Lung microvascular endothelial cell (primary cell): ENCODE measurements at regions not wholly inside any gene's neighbourhood (a gene's known extent, or its start where the extent isn't known, plus 50 kb on each side); places are given as distances from the start of the nearest gene placed in this dataset.
"Not testable (repeated sequence)": the region's sequence is repeated elsewhere in the genome, so short reads cannot be mapped to it uniquely, and the experiment has no call there.

Source experiments
- DNase-seq, 2 donors: peaks; one replicate each; pipeline versions ENCODE4 v3.0.0 to v3.0.0-alpha.2; 2010; ENCODE audit warnings: low read depth in 2 of 2

DNA sequence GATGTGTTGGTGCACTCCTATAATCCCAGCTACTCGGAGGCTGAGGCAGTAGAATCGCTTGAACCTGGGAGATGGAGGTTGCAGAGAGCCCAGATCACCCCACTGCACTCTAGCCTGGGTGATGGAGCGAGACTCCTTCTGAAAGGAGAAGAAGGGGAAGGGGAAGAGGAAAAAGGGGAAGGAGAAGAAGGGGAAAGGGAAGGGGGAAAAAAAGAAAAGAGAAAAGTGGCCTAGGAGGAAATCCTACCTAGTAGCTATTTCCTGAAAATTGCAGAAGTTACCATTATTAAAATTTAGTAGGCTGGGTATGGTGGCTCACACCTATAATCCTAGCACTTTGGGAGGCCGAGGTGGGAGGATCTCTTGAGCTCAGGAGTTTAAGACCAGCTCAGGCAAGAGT, 67.4 kb downstream of the ARRDC3 start:
- DNase-seq, result no peak

DNA sequence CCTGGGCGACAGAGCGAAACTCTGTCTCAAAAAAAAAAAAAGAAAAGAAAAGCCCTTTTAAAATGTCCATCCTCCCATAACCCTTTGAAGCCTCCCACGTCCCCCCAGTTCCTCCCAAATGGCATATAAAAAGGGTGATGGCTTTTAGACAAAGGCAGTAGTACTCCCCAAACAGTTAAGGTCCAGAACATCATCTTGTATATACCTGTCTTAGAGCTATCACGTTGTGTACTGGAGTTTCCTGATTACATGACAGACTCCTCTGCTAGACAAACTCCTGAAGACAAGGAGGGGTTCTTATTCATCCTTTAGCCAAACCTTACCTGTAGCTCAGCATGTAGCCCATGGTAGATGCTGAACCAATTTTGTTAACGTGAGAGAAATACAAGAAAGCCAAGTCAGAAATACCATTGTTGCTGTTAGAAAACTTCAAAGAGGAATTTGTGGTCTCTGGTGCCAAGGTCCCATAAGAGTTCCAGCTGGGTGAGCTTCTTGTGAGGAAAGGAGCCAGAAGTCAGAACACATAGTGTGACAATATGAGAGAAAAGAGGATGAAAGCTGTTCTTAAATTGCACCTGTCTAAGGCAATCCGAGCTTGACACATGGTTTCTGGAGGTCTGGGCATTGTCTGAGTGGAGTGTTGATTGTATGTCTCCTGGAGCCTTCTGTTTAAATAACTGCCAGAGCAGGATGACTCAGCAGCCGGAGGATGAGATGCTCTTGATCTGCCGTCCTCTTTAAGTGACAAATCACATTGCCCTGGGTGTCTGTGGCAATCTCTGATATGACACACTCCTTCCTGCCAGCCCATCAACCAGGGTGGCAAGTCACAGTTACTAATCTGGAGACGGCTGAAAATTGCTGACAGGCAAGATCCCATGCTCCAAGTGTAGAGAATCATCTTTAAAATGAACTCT, 69.1 kb downstream of the ARRDC3 start:
- DNase-seq, result peak; percentile 75 to 98

DNA sequence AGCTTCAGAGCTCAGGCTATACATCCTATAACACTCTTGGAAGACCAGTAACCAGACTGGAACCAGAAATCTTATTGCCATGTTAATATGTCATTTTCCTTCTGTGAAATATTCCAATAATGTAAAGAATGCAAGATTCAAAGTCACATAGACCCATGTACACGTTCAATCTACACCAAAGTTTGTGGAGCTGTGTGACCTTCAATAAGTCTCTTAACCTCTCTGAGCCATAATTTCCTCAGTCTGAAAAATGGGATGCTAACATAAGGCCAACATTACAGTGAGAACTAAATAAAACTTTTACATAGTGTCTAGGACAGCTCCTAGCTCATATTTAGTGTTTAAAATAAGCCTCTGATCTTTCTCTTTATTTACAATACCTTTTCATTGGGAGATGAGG, 70.4 kb downstream of the ARRDC3 start:
- peak in 1 of 2 donors; percentile 3 for DNase-seq

DNA sequence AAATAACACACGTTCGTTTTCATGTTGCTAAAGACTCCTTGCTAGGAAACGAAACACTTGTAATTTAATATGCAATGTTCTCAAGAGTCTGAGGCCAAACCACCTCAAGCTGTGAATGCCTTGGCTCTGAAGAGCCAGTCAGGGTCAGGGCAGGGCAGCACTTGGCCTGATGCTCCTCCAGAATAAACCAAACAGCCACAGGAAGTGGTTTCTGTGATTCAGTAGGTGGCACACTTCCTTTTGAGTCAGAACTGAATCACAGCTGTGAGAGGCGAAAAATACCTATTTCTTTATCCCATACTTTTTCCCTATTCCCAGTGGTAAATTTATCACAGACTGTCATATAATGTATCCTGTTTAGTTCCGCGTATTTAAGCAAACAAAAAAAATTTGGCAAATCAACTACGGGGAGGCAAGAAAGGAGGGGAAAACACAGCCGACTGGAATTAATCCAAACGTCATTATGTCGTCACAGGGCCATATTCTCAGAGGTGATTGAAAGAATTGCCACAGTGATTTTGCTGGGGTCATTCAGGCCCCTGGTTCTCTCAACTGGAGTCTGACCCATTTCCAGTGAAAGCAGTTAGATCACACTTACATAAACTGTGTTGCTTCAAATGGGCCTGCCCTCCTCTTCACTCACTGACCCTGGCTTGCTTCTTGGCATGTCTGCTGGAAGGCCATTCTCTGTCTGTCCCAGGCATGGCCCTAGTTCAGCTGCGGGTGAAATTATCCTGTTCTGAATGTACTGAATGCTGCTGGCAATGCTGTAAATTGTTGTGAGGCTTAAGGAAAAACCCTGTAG, 71.2 kb downstream of the ARRDC3 start:
- DNase-seq, result peak; percentile 86 to 99

DNA sequence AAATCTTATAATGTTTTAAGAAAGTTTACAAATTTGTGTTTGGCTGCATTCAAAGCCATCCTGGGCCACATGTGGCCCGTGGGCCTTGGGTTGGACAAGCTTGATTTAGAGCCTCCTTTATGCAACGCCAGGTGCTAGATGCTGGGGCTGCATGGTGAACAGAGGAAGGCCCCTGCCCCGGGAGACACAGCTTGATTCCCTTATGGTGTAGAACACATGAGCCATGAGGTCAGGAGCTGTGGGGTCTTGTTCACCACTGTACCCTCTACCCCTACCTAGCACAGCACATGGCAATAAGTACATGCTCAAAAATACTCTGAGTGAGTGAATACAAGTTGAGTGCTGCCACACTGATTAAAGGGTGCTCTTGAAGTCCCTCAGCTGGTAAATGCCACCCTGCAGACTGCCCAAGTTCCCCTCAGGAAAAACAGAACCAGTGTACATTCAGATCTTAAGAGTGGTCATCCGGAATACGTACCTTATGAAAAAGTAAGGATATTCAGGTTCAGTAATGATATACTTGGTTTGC, 71.9 kb downstream of the ARRDC3 start:
- DNase-seq, result no peak

DNA sequence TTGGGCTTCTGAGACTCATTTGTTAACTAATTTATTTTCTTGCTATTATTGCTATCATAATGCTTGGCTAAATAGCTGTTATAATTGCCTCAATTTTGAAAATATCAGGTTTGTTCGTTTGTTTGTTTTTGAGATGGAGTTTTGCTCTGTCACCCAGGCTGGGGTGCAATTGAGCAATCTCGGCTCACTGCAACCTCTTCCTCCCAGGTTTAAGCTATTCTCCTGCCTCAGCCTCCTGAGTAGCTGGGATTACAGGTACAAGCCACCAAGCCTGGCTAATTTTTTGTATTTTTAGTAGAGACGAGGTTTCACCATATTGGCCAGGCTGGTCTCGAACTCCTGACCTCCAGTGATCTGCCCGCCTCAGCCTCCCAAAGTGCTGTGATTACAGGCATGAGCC, 75.0 kb downstream of the ARRDC3 start:
- DNase-seq, result not testable (repeated sequence)

DNA sequence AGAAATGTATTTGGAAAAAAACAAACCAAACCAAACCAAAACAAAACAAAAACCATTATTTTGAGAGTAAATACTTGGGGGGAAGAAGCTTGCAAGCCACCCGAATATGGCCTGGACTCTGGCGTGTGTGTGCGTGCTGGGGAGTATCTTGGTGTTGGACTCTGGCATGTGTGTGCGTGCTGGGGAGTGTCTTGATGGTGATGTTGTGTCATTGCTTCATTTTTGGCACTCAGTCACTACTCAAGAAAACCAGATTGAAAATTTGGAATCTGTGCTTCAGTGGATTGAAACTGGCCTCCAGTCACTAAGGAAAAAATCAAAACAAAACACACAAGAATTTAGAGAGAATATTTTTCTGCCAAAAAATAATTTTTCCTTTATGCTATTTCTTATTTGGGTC, 76.1 kb downstream of the ARRDC3 start:
- DNase-seq, result no peak

DNA sequence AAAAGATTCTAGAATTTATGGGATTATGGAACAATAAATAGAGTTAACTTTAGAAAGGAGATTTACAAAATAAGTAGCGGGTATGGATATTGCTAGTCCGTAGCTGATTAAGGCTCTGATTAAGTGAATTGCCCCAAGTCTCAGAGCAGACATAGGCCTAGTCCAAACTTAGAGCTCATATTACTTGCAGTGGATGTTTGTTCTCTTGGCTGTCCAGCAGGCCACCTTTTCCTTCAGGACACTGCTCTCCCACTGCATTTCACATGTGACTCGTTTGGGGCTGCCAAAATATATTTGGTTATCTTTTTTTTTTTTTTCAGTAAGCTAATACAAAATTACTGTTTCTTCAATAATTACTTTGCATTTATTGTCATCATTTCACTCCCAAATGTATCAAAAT, 76.6 kb downstream of the ARRDC3 start:
- no peak for DNase-seq

DNA sequence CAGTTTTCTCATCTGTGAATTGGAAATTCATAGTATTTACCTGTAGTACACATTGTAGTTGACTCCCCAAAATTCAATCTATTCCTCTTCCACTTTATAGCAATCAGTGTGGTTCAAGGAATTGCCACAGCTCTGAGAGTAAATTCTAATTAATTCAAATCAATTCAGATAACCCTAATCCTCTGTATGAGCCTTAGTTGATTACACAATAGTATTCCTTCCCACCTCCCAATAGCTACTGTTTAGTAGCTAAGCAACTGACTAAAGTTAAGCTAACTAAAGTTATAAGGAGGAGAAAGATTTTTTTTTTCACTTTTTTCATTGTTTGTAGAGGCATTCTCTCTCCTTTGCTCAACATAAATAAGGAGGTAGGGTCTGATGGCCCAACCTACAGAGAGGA, 77.5 kb downstream of the ARRDC3 start:
- no peak for DNase-seq

DNA sequence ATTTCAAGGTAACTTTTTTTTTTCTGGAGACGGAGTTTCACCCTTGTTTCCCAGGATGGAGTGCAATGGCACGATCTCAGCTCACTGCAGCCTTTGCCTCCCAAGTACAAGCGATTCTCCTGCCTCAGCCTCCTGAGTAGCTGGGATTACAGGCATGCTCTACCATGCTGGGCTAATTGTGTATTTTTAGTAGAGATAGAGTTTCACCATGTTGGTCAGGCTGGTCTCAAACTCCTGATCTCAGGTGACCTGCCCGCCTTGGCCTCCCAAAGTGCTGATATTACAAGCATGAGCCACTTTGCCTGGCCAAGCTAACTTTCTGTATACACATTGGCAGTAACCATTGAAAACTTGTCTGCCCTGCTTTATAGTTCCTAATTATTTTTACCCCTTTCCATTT, 79.1 kb downstream of the ARRDC3 start:
- not testable (repeated sequence) for DNase-seq

DNA sequence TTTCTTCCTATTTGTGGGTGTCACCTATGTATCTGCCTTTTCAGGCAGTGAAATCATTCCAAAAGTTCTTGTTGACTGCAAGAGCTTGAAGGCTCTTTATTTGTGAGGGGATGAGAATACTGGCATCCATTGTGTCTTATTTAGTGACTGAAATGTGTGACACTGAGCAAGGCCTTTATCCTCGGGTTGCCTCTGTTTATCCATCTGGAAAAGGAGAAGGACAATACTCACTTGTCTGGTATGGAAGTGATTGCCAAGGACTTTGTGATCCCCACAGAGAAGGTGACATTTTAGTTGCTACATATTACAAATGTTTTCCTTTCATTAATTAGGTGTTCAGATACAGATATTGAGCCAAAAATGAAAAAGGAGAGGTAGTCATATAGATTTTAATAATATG, 80.2 kb downstream of the ARRDC3 start:
- no peak for DNase-seq

DNA sequence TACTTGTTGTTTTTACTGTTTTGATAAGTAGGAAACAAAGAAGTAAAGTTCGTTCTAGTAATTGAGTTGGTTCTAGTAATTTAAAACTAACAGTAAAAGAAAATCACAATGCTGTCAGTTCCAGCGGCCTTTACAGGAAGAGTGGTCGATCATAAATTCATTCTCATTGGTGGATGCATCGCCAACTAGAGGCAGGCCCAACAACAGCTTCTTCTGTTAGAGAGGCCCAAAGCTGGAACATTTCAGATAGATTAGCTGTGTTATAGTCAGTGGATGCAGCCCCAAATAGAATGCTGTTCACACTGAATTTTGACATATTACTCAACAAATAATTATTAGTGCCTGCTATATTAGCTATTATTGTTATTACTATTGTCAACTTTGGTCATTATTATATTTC, 80.8 kb downstream of the ARRDC3 start:
- DNase-seq, result no peak

DNA sequence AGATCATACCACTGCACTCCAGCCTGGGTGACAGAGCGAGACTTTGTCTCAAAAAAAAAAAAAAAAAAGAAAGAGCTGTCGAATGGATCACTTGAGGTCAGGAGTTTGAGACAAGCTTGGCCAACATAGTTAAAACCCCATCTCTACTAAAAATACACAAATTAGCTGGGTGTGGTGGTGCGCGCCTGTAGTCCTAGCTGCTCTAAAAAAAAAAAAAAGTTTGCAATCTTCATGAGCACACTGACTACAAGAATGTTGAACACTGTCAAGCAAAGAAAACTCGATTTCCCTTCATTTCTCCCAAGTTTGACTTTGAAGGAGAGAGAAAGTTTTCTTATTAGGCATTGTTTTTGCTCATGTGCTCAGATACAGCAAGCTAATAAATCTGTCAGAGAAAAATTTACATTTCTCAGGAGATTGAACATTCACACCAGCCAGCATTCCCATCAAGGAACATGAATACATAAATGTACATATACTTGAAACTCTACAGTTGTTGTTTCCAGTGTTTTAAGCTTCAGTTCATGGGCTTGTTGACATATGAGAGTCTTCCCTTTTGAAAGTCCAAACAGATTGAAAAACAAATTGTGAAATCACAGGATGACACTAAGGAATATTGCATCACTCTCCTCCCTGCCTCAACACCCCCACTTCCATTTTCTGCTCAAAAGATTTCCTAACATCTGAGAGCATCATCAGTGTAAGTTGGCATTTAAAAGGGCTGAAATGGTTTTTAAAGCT, 81.8 kb downstream of the ARRDC3 start:
- DNase-seq, result no peak

DNA sequence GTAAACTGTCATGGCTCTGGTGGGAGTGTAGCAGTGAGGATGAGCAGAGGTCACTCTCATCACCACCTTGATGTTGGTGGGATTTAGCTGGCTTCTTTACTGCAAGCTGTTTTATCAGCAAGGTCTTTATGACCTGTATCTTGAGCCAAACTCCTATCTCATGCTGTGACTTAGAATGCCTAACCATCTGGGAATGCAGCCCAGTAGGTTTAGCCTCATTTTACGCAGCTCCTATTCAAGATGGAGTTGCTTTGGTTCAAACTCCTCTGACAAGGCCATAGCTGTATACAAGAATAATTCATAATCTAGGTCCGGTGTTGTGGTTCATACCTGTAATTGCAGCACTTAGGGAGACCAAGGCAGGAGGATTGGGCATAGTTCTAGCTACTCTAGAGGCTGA, 85.1 kb downstream of the ARRDC3 start:
- DNase-seq, result no peak

DNA sequence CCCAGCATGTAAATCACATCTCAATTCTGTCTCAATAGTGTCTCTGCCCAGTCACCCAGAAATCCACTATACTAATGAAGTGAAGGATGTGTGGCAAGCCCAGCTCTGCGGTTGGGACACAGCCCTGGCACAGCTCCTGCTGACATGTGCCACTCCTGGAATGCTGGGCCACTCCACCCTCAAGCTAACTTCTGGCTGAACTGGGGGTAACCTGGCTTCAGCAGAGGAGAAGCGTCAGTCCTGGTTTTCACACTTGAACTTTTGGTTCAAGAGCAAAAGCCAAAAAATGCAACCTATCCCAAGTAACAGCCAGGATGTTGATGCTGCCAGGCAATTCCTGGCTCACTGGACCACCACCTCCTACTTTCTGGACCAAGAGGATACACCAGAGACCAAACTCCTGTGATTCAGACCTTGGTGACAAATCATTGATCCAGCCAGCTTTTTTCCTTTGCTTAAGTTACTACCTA, 86.4 kb downstream of the ARRDC3 start:
- no peak for DNase-seq

DNA sequence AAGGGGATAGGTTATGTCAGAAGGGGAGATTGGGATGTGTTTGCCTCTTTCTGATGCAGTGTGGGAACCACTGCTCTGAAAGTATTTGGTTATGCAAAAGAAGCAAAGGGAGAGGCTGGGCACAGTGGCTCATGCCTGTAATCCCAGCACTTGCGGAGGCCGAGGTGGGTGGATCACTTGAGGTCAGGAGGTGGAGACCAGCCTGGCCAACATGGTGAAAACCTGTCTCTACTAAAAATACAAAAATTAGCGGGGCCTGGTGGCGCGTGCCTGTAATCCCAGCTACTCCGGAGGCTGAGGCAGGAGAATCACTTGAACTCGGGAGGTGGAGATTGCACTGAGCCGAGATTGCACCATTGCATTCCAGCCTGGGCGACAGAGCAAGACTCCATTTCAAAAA, 87.0 kb downstream of the ARRDC3 start:
- DNase-seq, result not testable (repeated sequence)

DNA sequence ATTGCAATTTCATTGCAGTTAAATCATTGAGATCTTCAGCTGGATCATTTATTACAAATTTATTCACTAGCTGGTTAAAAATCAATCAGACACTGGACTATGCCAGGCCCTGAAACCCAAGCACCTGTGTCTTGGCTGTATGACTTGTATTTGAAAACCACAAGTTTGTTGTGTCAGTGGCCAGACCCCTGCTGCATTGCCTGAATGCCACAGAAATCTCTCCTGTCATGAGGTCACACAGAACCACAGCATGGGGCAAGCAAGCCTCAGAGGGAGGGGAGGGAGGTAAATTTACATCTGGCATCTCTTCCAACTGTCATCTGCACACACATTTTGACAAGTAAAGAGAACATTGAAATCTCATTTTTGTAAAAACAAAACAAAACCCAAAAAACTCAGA, 90.0 kb downstream of the ARRDC3 start:
- no peak for DNase-seq

DNA sequence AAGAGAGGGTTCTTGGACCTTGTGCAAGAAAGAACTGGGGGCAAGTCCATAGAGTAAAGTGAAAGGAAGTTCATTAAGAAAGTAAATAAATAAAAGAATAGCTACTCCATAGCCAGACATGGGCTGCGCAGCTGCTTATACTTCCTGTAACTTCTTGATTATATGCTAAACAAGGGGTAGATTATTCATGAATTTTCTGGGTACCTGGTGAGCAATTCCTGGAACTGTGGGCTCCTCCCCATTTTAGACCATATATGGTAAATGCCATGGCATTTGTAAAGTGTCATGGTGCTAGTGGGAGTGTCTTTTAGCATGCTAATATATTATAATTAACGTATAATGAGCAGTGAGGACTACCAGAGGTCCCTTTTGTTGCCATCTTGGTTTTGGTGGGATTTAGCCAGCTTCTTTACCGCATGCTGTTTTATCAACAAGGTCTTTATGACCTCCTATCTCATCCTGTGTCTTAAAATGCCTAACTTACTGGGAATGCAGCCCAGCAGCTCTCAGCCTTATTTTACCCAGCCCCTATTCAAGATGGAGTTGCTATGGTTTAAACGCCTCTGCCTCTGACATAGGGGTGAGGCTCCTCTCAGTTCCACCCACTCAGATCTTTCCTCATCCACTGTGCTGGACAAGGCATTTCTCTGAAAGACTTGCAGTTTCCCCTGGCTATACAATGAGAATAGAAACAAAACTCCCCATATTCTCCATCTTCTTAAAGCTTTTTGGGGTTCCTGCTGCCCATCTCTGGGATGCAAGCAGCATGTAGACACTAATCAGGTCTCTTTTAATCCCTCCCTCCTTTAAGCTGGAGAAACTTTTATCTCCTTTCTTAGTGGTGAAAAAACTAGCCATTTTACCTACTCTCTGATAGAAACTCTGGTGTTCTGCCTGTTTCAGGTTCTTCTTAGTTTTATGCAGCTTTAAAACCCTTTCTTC, 91.2 kb downstream of the ARRDC3 start:
- DNase-seq, result no peak

DNA sequence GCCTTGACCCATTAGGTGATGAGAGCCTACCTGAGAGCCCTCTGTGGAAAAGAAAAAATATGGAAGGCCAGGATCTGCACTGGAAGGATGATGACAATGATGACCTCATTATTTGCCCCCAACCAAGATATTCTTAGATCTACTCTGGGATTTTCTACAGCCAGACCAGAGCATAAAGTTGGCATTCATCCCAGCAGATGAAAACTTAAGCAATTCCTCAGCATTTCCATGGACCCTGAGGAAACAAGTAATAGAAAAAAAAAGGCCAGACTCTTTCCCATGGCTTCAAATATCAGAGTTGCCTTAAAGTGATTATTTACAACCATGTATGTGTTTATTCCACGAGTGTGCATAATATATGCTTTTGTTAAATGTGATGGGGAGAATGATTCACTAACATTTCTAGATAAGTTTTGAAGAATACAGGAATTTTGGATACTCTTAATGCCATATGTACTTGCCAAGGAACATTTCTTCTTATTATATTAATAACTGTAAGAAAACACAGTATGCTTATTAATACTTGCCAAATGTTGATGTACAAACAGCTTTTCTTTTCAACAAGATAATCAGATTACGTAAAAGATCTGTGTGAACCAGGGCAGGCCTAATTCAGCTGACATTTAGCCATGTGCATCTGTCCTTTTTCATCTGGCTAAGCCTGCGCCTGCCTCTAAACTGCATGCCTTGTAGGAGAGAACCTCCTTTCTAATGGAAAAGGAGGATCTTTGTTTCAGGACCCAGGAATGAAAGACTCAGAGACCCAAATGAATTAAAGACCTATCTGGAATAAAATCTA, 94.8 kb downstream of the ARRDC3 start:
- peak in 1 of 2 donors; percentile 83 for DNase-seq

DNA sequence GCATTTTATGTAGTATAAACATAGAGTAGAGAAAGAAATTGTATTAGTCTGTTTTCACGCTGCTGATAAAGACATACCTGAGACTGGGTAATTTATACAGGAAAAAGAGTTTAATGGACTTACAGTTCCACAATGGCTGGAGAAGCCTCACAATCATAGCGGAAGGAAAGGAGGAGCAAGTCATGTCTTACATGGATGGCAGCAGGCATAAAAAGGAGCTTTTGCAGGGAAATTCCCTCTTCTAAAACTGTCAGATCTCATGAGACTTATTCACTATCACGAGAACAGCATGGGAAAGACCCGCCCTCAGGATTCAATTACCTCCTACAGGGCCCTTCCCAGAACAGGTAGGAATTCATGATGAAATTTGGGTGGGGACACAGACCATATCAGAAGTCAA, 98.1 kb downstream of the ARRDC3 start:
- not testable (repeated sequence) for DNase-seq
